ENCODE measurements at regions not wholly inside any gene's neighbourhood (a gene's known extent, or its start where the extent isn't known, plus 50 kb on each side); places are given as distances from the start of the nearest gene placed in this dataset.

GRCh38 chr5:116939641-116940040 lies 365.0 kb upstream of the SEMA6A start:
- no peaks in the 10 kb centered on the region for H3K27me3 ChIP-seq (ENCODE audit: control insufficient read depth, insufficient read depth, low read length)

GRCh38 chr5:116938488-116938887 lies 363.9 kb upstream of the SEMA6A start:
- DNase-seq (ENCODE audit: low read depth): no peak
- no peaks in the 10 kb centered on the region for H3K36me3 ChIP-seq (ENCODE audit: control insufficient read depth, insufficient read depth, low read length)
- H3K4me3 ChIP-seq (ENCODE audit: low read depth, low read length): no peak overlapping the region
- no peak for TF ChIP-seq CTCF (IDR thresholded peaks at IDR 0.05; ENCODE audit: insufficient read depth, low read length, poor library complexity, severe bottlenecking)
- H3K27me3 ChIP-seq (ENCODE audit: control insufficient read depth, insufficient read depth, low read length): no peaks in the 10 kb centered on the region

More at GRCh38 chr5:116939641-116940040, 365.0 kb upstream of the SEMA6A start:
- no peak for TF ChIP-seq CTCF (IDR thresholded peaks at IDR 0.05; ENCODE audit: insufficient read depth, low read length, poor library complexity, severe bottlenecking)
- DNase-seq (ENCODE audit: low read depth): no peak
- no peak overlapping the region for H3K4me3 ChIP-seq (ENCODE audit: low read depth, low read length)
- no peaks in the 10 kb centered on the region for H3K36me3 ChIP-seq (ENCODE audit: control insufficient read depth, insufficient read depth, low read length)

- Histone ChIP-seq H3K36me3 (ENCODE audit: control insufficient read depth, insufficient read depth, low read length) (no peaks in the 10 kb centered on the region), H3K4me3 (ENCODE audit: low read depth, low read length) (no peak overlapping the region), H3K27me3 (ENCODE audit: control insufficient read depth, insufficient read depth, low read length) (no peaks in the 10 kb centered on the region)
- no peak for DNase-seq (ENCODE audit: low read depth)
- TF ChIP-seq CTCF (IDR thresholded peaks at IDR 0.05; ENCODE audit: insufficient read depth, low read length, poor library complexity, severe bottlenecking): no peak
Measured at GRCh38 chr5:116935561-116936162, 361.0 kb upstream of the SEMA6A start.

GRCh38 chr5:116930616-116931015 lies 356.0 kb upstream of the SEMA6A start:
- no peak for TF ChIP-seq CTCF (IDR thresholded peaks at IDR 0.05; ENCODE audit: insufficient read depth, low read length, poor library complexity, severe bottlenecking)
- H3K36me3 ChIP-seq (ENCODE audit: control insufficient read depth, insufficient read depth, low read length): no peaks in the 10 kb centered on the region
- H3K4me3 ChIP-seq (ENCODE audit: low read depth, low read length): no peak overlapping the region
- H3K27me3 ChIP-seq (ENCODE audit: control insufficient read depth, insufficient read depth, low read length): no peaks in the 10 kb centered on the region
- DNase-seq (ENCODE audit: low read depth): no peak

GRCh38 chr5:116923344-116923743 lies 348.7 kb upstream of the SEMA6A start:
- H3K4me3 ChIP-seq (ENCODE audit: low read depth, low read length): no peak overlapping the region
- no peak for DNase-seq (ENCODE audit: low read depth)
- no peak for TF ChIP-seq CTCF (IDR thresholded peaks at IDR 0.05; ENCODE audit: insufficient read depth, low read length, poor library complexity, severe bottlenecking)
- H3K27me3 ChIP-seq (ENCODE audit: control insufficient read depth, insufficient read depth, low read length): no peaks in the 10 kb centered on the region
- H3K36me3 ChIP-seq (ENCODE audit: control insufficient read depth, insufficient read depth, low read length): no peaks in the 10 kb centered on the region

GRCh38 chr5:116922532-116922931 lies 347.9 kb upstream of the SEMA6A start:
- no peaks in the 10 kb centered on the region for H3K36me3 ChIP-seq (ENCODE audit: control insufficient read depth, insufficient read depth, low read length)
- no peak overlapping the region for H3K4me3 ChIP-seq (ENCODE audit: low read depth, low read length)
- H3K27me3 ChIP-seq (ENCODE audit: control insufficient read depth, insufficient read depth, low read length): no peaks in the 10 kb centered on the region
- no peak for TF ChIP-seq CTCF (IDR thresholded peaks at IDR 0.05; ENCODE audit: insufficient read depth, low read length, poor library complexity, severe bottlenecking)
- DNase-seq (ENCODE audit: low read depth): no peak

Data from kidney epithelial cell (primary cell).